Breast epithelium (tissue), 3 donors: ENCODE measurements at regions not wholly inside any gene's neighbourhood (a gene's known extent, or its start where the extent isn't known, plus 50 kb on each side); places are given as distances from the start of the nearest gene placed in this dataset.

Experiments
- CTCF ChIP-seq, 3 donors: fragments of 450-650 bp; IDR thresholded peaks; one replicate each; pipeline ENCODE4 v1.5.1; 2016 to 2017; ENCODE audit warnings: antibody characterized with exemption in 3 of 3, mild to moderate bottlenecking in 3 of 3, moderate library complexity in 3 of 3
- POLR2A ChIP-seq: fragments of 450-650 bp; IDR thresholded peaks from one replicate; pipeline ENCODE4 v1.6.1; 2016; ENCODE audit warnings: antibody characterized with exemption, mild to moderate bottlenecking, moderate library complexity

DNA sequence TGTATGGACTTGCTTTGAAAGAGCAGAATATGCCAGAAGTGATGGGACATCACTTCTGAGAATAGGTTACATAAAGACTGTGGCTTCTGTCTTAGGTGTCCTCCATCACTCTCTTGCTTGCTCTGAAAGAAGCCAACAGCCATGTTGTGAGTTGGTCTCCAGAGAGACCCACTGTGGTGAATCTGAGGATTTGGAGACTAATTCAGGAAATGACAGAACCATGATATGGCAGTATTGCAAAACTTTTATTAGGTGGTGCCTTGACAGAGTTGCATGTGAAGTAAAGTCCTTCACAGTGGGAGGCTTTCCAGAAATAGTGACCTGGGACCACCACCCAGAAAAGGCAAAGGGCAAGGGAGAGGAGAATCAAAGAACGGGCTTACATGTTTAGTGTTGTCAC lies 628.6 kb downstream of the KCNT2 start:
- no peak for TF ChIP-seq CTCF (IDR thresholded peaks at IDR 0.05)
- no peak for TF ChIP-seq POLR2A
